HG03521 (cell line): ENCODE measurements at regions not wholly inside any gene's neighbourhood (a gene's known extent, or its start where the extent isn't known, plus 50 kb on each side); places are given as distances from the start of the nearest gene placed in this dataset.

ENCODE experiments used
- ATAC-seq: cut with Tn5 transposase; IDR thresholded peaks from one replicate; pipeline ENCODE4 v1.9.1; 2021; ENCODE audit warnings: mild to moderate bottlenecking, moderate library complexity; ENCODE audit not compliant: unreplicated experiment

- ATAC-seq, result no peak
Measured at GRCh38 chr6:71395731-71396409, 107.3 kb downstream of the OGFRL1 start.

GRCh38 chr6:71396410-71396801 lies 107.8 kb downstream of the OGFRL1 start:
- peak; percentile 76 for ATAC-seq

- ATAC-seq, result no peak
Measured at GRCh38 chr6:71399279-71399678, 110.7 kb downstream of the OGFRL1 start.

GRCh38 chr6:71400852-71401251 lies 112.2 kb downstream of the OGFRL1 start:
- no peak for ATAC-seq

GRCh38 chr6:71402096-71402495 lies 113.5 kb downstream of the OGFRL1 start:
- ATAC-seq, result no peak

- ATAC-seq, result no peak
Measured at GRCh38 chr6:71403422-71404134, 115.0 kb downstream of the OGFRL1 start.

- no peak for ATAC-seq
Measured at GRCh38 chr6:71404145-71404966, 115.7 kb downstream of the OGFRL1 start.

- ATAC-seq, result no peak
Measured at GRCh38 chr6:71404967-71405278, 116.3 kb downstream of the OGFRL1 start.

GRCh38 chr6:71405416-71405815 lies 116.8 kb downstream of the OGFRL1 start:
- no peak for ATAC-seq

- ATAC-seq, result no peak
Measured at GRCh38 chr6:71406865-71407860, 118.6 kb downstream of the OGFRL1 start.

- ATAC-seq, result no peak
Measured at GRCh38 chr6:71408787-71409723, 120.4 kb downstream of the OGFRL1 start.

GRCh38 chr6:71410164-71410566 lies 121.6 kb downstream of the OGFRL1 start:
- no peak for ATAC-seq

GRCh38 chr6:71410681-71411080 lies 122.1 kb downstream of the OGFRL1 start:
- no peak for ATAC-seq

GRCh38 chr6:71411882-71412281 lies 123.3 kb downstream of the OGFRL1 start:
- ATAC-seq, result no peak

- ATAC-seq, result no peak
Measured at GRCh38 chr6:71412559-71413140, 124.0 kb downstream of the OGFRL1 start.

- ATAC-seq, result no peak
Measured at GRCh38 chr6:71414486-71414885, 125.9 kb downstream of the OGFRL1 start.

- ATAC-seq, result no peak
Measured at GRCh38 chr6:71419217-71420094, 130.8 kb downstream of the OGFRL1 start.

- peak; percentile 42 for ATAC-seq
Measured at GRCh38 chr6:71420095-71420692, 131.6 kb downstream of the OGFRL1 start.
